A549 (cell line): ENCODE measurements at regions not wholly inside any gene's neighbourhood (a gene's known extent, or its start where the extent isn't known, plus 50 kb on each side); places are given as distances from the start of the nearest gene placed in this dataset.

Experiments used
- CHD2 ChIP-seq: fragments of 150-350 bp; IDR thresholded peaks from 2 replicates; pipeline ENCODE4 v1.6.1; 2014; ENCODE audit warnings: low read length; ENCODE audit not compliant: partially characterized antibody
- EHMT2 ChIP-seq: fragments of 200-600 bp; sonication (generic); IDR thresholded peaks from 2 replicates; pipeline ENCODE4 v1.6.1; 2016; ENCODE audit warnings: antibody characterized with exemption, low read depth, mild to moderate bottlenecking, moderate library complexity
- EP300 ChIP-seq, 2 experiments: fragments of >200 bp; sonication (Bioruptor Twin); formaldehyde crosslinking; IDR thresholded peaks; 2 replicates in 1 of 2; 3 replicates in 1 of 2; pipeline ENCODE4 v1.6.1; 2016 to 2017
- KDM1A ChIP-seq: fragments of 200-600 bp; sonication (generic); IDR thresholded peaks from 2 replicates; pipeline ENCODE4 v1.6.1; 2016; ENCODE audit warnings: low read depth, mild to moderate bottlenecking
- KDM5A ChIP-seq: fragments of 200-600 bp; sonication (generic); IDR thresholded peaks from 2 replicates; pipeline ENCODE4 v1.6.1; 2016; ENCODE audit warnings: antibody characterized with exemption, mild to moderate bottlenecking
- POLR2A ChIP-seq: IDR thresholded peaks from 2 replicates; pipeline ENCODE4 v1.6.1; 2012; ENCODE audit warnings: mild to moderate bottlenecking, low read length
- POLR2AphosphoS2 ChIP-seq: conservative IDR thresholded peaks from 2 replicates; pipeline ENCODE4 v1.6.1; 2012; ENCODE audit warnings: low read length, improper control_type of control experiment, inconsistent platforms
- RAD21 ChIP-seq, 2 experiments: fragments of >200 bp in 1 of 2; sonication (Bioruptor Twin) in 1 of 2; formaldehyde crosslinking in 1 of 2; IDR thresholded peaks in 1 of 2; conservative IDR thresholded peaks in 1 of 2; 2 replicates in 1 of 2; 3 replicates in 1 of 2; pipeline ENCODE4 v1.6.1; 2012 to 2018; ENCODE audit warnings: inconsistent platforms in 1 of 2
- RCOR1 ChIP-seq: fragments of 150-350 bp; IDR thresholded peaks from 2 replicates; pipeline ENCODE4 v1.6.1; 2014; ENCODE audit warnings: antibody characterized with exemption, low read length, low read depth
- TF ChIP-seq, protein P1 (sequence below): fragments of >200 bp; sonication (Bioruptor Twin); formaldehyde crosslinking; IDR thresholded peaks from 3 replicates; pipeline ENCODE4 v1.5.1; 2016
- TF ChIP-seq, protein P2 (sequence below): fragments of 250-450 bp; sonication (Bioruptor Pico); IDR thresholded peaks from 2 replicates; pipeline ENCODE4 v1.5.0; 2021; ENCODE audit warnings: mild to moderate bottlenecking, moderate library complexity, borderline replicate concordance
- TF ChIP-seq, protein P3 (sequence below): fragments of 450-650 bp; IDR thresholded peaks from 2 replicates; pipeline ENCODE4 v1.6.1; 2014; ENCODE audit warnings: antibody characterized with exemption
- TF ChIP-seq, protein P4 (sequence below): fragments of 200-600 bp; sonication (generic); IDR thresholded peaks from 2 replicates; pipeline ENCODE4 v1.6.1; 2016; ENCODE audit warnings: antibody characterized with exemption, mild to moderate bottlenecking, moderate library complexity

DNA sequence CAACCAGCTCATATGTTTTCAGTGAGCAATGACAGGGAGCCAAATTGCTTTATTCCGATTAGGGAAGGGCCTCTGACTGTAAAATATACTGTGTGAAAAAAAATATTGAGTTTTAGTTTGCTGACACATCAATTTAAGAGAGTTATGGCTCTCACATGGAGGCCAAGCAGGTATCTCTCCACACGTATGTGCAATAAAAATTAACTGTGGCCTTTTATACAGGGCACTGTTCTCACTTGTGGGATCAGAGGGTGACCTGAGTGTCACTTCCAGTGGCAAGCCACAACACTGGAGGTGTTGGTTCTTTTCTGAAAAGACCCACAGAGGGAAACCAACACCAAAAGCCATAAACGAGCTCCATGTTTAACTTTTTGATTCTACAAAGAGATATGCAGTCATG lies 462.8 kb downstream of the MID1IP1 start:
- TF ChIP-seq POLR2A = no peak
- no peak for TF ChIP-seq CHD2
- TF ChIP-seq, protein P1, sequence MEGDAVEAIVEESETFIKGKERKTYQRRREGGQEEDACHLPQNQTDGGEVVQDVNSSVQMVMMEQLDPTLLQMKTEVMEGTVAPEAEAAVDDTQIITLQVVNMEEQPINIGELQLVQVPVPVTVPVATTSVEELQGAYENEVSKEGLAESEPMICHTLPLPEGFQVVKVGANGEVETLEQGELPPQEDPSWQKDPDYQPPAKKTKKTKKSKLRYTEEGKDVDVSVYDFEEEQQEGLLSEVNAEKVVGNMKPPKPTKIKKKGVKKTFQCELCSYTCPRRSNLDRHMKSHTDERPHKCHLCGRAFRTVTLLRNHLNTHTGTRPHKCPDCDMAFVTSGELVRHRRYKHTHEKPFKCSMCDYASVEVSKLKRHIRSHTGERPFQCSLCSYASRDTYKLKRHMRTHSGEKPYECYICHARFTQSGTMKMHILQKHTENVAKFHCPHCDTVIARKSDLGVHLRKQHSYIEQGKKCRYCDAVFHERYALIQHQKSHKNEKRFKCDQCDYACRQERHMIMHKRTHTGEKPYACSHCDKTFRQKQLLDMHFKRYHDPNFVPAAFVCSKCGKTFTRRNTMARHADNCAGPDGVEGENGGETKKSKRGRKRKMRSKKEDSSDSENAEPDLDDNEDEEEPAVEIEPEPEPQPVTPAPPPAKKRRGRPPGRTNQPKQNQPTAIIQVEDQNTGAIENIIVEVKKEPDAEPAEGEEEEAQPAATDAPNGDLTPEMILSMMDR = no peak
- TF ChIP-seq, protein P2, sequence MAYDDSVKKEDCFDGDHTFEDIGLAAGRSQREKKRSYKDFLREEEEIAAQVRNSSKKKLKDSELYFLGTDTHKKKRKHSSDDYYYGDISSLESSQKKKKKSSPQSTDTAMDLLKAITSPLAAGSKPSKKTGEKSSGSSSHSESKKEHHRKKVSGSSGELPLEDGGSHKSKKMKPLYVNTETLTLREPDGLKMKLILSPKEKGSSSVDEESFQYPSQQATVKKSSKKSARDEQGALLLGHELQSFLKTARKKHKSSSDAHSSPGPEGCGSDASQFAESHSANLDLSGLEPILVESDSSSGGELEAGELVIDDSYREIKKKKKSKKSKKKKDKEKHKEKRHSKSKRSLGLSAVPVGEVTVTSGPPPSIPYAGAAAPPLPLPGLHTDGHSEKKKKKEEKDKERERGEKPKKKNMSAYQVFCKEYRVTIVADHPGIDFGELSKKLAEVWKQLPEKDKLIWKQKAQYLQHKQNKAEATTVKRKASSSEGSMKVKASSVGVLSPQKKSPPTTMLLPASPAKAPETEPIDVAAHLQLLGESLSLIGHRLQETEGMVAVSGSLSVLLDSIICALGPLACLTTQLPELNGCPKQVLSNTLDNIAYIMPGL = no peak
- TF ChIP-seq RAD21 (conservative IDR thresholded peaks at IDR 0.05 in 1 of 2, IDR thresholded peaks at IDR 0.05 in 1 of 2) = no peak
- TF ChIP-seq EP300 (IDR thresholded peaks at IDR 0.05) = no peak
- TF ChIP-seq, protein P3, sequence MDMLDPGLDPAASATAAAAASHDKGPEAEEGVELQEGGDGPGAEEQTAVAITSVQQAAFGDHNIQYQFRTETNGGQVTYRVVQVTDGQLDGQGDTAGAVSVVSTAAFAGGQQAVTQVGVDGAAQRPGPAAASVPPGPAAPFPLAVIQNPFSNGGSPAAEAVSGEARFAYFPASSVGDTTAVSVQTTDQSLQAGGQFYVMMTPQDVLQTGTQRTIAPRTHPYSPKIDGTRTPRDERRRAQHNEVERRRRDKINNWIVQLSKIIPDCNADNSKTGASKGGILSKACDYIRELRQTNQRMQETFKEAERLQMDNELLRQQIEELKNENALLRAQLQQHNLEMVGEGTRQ = no peak
- TF ChIP-seq POLR2AphosphoS2 = no peak
- no peak for TF ChIP-seq KDM1A
- no peak for TF ChIP-seq EHMT2
- no peak for TF ChIP-seq RCOR1
- TF ChIP-seq, protein P4, sequence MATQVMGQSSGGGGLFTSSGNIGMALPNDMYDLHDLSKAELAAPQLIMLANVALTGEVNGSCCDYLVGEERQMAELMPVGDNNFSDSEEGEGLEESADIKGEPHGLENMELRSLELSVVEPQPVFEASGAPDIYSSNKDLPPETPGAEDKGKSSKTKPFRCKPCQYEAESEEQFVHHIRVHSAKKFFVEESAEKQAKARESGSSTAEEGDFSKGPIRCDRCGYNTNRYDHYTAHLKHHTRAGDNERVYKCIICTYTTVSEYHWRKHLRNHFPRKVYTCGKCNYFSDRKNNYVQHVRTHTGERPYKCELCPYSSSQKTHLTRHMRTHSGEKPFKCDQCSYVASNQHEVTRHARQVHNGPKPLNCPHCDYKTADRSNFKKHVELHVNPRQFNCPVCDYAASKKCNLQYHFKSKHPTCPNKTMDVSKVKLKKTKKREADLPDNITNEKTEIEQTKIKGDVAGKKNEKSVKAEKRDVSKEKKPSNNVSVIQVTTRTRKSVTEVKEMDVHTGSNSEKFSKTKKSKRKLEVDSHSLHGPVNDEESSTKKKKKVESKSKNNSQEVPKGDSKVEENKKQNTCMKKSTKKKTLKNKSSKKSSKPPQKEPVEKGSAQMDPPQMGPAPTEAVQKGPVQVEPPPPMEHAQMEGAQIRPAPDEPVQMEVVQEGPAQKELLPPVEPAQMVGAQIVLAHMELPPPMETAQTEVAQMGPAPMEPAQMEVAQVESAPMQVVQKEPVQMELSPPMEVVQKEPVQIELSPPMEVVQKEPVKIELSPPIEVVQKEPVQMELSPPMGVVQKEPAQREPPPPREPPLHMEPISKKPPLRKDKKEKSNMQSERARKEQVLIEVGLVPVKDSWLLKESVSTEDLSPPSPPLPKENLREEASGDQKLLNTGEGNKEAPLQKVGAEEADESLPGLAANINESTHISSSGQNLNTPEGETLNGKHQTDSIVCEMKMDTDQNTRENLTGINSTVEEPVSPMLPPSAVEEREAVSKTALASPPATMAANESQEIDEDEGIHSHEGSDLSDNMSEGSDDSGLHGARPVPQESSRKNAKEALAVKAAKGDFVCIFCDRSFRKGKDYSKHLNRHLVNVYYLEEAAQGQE = no peak
- TF ChIP-seq KDM5A = no peak
